Liver (tissue), 8 donors: ENCODE measurements at regions not wholly inside any gene's neighbourhood (a gene's known extent, or its start where the extent isn't known, plus 50 kb on each side); places are given as distances from the start of the nearest gene placed in this dataset.

Source experiments
- DNase-seq: peaks from one replicate; pipeline ENCODE4 v3.0.0-alpha.2; 2017; ENCODE audit warnings: low spot score
- H3K27ac ChIP-seq, 2 donors: one replicate each; pipeline ENCODE4 v1.7.0; 2013; ENCODE audit warnings: inconsistent platforms in 2 of 2, low read length in 2 of 2, control low read depth in 1 of 2, low read depth in 1 of 2, mild to moderate bottlenecking in 1 of 2
- H3K27me3 ChIP-seq, 4 donors: one replicate each; pipeline versions ENCODE4 v1.6.1 to v1.7.0; 2013; ENCODE audit warnings: low read length in 3 of 4, inconsistent platforms in 1 of 4, mild to moderate bottlenecking in 1 of 4, moderate library complexity in 1 of 4; ENCODE audit not compliant: control insufficient read depth in 4 of 4, insufficient read depth in 4 of 4
- H3K36me3 ChIP-seq, 4 donors: one replicate each; pipeline versions ENCODE4 v1.6.1 to v1.7.0; 2013; ENCODE audit warnings: low read length in 3 of 4, mild to moderate bottlenecking in 3 of 4, low read depth in 1 of 4, moderate library complexity in 1 of 4; ENCODE audit not compliant: control insufficient read depth in 4 of 4, insufficient read depth in 3 of 4
- H3K4me1 ChIP-seq, 4 donors: one replicate each; pipeline versions ENCODE4 v1.6.1 to v1.7.0; 2013; ENCODE audit warnings: low read length in 3 of 4, mild to moderate bottlenecking in 3 of 4, moderate library complexity in 1 of 4; ENCODE audit not compliant: control insufficient read depth in 4 of 4, insufficient read depth in 4 of 4
- H3K4me3 ChIP-seq, 3 donors: one replicate each; pipeline versions ENCODE4 v1.6.1 to v1.7.0; 2013; ENCODE audit warnings: low read length in 3 of 3, control low read depth in 1 of 3, low read depth in 1 of 3, mild to moderate bottlenecking in 1 of 3
- H3K9ac ChIP-seq, 2 donors: one replicate each; pipeline ENCODE4 v1.7.0; 2013; ENCODE audit warnings: low read length in 2 of 2, mild to moderate bottlenecking in 2 of 2, moderate library complexity in 2 of 2, control low read depth in 1 of 2, low read depth in 1 of 2
- H3K9me3 ChIP-seq, 4 donors: one replicate each; pipeline versions ENCODE4 v1.6.1 to v1.7.0; 2013; ENCODE audit warnings: low read length in 3 of 4; ENCODE audit not compliant: control insufficient read depth in 4 of 4
- ATF3 ChIP-seq: IDR thresholded peaks from 2 replicates; pipeline ENCODE4 v1.6.1; 2016; ENCODE audit warnings: antibody characterized with exemption
- CTCF ChIP-seq: fragments of 150-350 bp; IDR thresholded peaks from 2 replicates; pipeline ENCODE4 v1.5.1; 2017; ENCODE audit warnings: improper control_type of control experiment, low read depth, low read length; ENCODE audit not compliant: missing input control
- FOXA1 ChIP-seq: IDR thresholded peaks from 2 replicates; pipeline ENCODE4 v1.6.1; 2016; ENCODE audit warnings: antibody characterized with exemption
- FOXA2 ChIP-seq: IDR thresholded peaks from 2 replicates; pipeline ENCODE4 v1.6.1; 2016; ENCODE audit warnings: antibody characterized with exemption
- HNF4A ChIP-seq, 2 donors: conservative IDR thresholded peaks; 2 replicates each; pipeline ENCODE4 v1.6.1; 2016; ENCODE audit warnings: antibody characterized with exemption in 2 of 2, mild to moderate bottlenecking in 2 of 2
- HNF4G ChIP-seq: IDR thresholded peaks from 2 replicates; pipeline ENCODE4 v1.6.1; 2016; ENCODE audit warnings: antibody characterized with exemption
- JUND ChIP-seq, 2 donors: IDR thresholded peaks; 2 replicates each; pipeline ENCODE4 v1.6.1; 2016; ENCODE audit warnings: antibody characterized with exemption in 2 of 2
- NR2F2 ChIP-seq: IDR thresholded peaks from 2 replicates; pipeline ENCODE4 v1.6.1; 2016; ENCODE audit warnings: antibody characterized with exemption
- REST ChIP-seq: IDR thresholded peaks from 2 replicates; pipeline ENCODE4 v1.6.1; 2016; ENCODE audit warnings: antibody characterized with exemption, mild to moderate bottlenecking
- RXRA ChIP-seq, 2 donors: IDR thresholded peaks; 2 replicates each; pipeline ENCODE4 v1.6.1; 2017 to 2018; ENCODE audit warnings: antibody characterized with exemption in 2 of 2, mild to moderate bottlenecking in 1 of 2
- SP1 ChIP-seq: IDR thresholded peaks from 2 replicates; pipeline ENCODE4 v1.6.1; 2018; ENCODE audit warnings: antibody characterized with exemption, mild to moderate bottlenecking
- YY1 ChIP-seq: IDR thresholded peaks from 2 replicates; pipeline ENCODE4 v1.6.1; 2016; ENCODE audit warnings: antibody characterized with exemption, mild to moderate bottlenecking
- WGBS: extraction: QIAGEN DNeasy Blood & Tissue Kit; methylation state at CpG from one replicate; pipeline ENCODE4 v1.1.7; 2013; 5-methylcytosine and 5-hydroxymethylcytosine counted together
- TF ChIP-seq, protein P1 (sequence below): IDR thresholded peaks from 2 replicates; pipeline ENCODE4 v1.6.1; 2016; ENCODE audit warnings: antibody characterized with exemption
- TF ChIP-seq, protein P2 (sequence below): IDR thresholded peaks from 2 replicates; pipeline ENCODE4 v1.6.1; 2016; ENCODE audit warnings: antibody characterized with exemption
- donor health status: healthy.
- donor health status: healthy.
- donor health status: healthy.
- donor health status: healthy.
- donor health status: healthy.

DNA sequence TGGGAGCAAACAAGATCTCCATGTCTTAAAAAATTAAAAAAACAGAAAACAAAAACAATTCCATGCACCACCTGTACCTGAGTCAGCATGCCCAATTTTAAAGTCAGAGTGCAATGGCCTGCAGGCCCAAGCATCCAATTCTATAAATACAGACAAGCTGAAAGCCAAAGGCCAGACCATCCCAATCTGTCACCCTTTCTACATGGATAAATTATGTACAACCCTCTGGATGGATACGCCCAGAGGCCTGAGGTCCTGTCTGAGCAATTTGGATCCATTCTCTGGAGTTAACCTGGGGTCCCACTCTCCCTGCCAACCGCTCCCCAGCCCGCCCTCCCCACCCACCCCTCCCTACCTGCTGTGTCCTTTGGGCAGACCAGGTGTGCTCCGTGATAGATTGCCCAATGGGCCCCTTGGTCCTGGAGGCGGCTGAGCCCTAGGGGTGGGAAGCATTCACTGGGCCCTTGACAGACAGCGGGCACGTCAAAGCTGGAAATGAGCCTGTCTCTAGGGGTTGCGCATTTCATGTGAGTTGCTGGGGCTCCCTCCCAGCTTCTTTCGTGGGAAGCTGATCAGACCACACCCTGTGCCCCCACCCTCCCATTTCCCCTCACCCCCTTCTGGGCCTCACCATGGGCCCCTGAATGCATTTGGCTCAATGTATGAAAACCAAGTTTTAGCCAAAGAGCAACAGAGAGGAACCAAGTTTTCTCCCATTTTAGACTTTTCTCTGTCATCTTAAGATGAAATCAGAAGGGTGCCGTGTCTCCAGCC, 171.3 kb downstream of the BCL11B start:
- Histone ChIP-seq H3K4me1 (no peaks in the 10 kb centered on the region), H3K9me3 (peaks cover 0 to 8% (median 3%) of the 10 kb centered on the region in 4 donors), H3K9ac (no peak overlapping the region), H3K4me3 (no peak overlapping the region), H3K27ac (no peak overlapping the region), H3K36me3 (no peaks in the 10 kb centered on the region), H3K27me3 (no peaks in the 10 kb centered on the region)
- TF ChIP-seq REST (no peak), CTCF (no peak), ATF3 (no peak), RXRA (IDR thresholded peaks at IDR 0.05) (no peak), HNF4G (no peak), FOXA1 (no peak), JUND (IDR thresholded peaks at IDR 0.05) (no peak), YY1 (no peak), FOXA2 (no peak), SP1 (no peak)
- TF ChIP-seq, protein P1, sequence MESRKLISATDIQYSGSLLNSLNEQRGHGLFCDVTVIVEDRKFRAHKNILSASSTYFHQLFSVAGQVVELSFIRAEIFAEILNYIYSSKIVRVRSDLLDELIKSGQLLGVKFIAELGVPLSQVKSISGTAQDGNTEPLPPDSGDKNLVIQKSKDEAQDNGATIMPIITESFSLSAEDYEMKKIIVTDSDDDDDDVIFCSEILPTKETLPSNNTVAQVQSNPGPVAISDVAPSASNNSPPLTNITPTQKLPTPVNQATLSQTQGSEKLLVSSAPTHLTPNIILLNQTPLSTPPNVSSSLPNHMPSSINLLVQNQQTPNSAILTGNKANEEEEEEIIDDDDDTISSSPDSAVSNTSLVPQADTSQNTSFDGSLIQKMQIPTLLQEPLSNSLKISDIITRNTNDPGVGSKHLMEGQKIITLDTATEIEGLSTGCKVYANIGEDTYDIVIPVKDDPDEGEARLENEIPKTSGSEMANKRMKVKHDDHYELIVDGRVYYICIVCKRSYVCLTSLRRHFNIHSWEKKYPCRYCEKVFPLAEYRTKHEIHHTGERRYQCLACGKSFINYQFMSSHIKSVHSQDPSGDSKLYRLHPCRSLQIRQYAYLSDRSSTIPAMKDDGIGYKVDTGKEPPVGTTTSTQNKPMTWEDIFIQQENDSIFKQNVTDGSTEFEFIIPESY = no peak
- TF ChIP-seq, protein P2, sequence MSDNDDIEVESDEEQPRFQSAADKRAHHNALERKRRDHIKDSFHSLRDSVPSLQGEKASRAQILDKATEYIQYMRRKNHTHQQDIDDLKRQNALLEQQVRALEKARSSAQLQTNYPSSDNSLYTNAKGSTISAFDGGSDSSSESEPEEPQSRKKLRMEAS = no peak
- no peak for DNase-seq
- WGBS = 60% methylated on average over 10 of the region's 10 CpGs

DNA sequence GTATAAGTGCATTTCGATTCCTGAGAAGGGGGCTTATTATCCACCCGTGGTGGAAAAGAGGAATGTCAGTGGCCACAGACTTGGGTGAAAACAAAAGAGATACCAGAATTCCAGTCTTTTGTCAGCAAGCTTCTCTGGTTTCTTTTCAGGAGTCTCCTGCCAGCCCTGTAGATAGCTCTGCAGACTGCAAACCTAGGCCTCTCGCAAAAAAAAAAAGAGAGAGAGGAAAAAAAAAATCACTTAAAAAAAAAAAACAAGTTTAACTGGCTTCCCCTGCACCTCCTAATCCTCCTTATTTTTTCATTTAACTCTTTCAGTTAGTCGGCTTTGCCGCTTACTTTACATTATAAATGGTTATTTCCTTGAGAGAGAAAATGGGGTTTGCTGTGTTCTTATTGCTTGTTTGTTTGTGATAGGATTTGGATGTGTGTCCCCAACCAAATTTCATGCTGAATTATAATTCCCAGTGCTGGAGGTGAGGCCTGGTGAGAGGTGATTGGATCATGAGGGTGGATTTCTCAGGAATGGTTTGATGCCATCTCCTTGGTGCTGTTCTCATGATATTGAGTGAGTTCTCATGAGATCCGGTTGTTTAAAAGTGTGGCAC, 170.0 kb downstream of the BCL11B start:
- Histone ChIP-seq H3K27ac (no peak overlapping the region), H3K4me1 (no peaks in the 10 kb centered on the region), H3K9me3 (peaks cover 0 to 11% (median 4%) of the 10 kb centered on the region in 4 donors), H3K27me3 (no peaks in the 10 kb centered on the region), H3K9ac (no peak overlapping the region), H3K4me3 (no peak overlapping the region), H3K36me3 (no peaks in the 10 kb centered on the region)
- DNase-seq = no peak
- WGBS = 71% methylated on average over 6 of the region's 6 CpGs
- TF ChIP-seq REST (no peak), RXRA (IDR thresholded peaks at IDR 0.05) (no peak), HNF4A (conservative IDR thresholded peaks at IDR 0.05) (no peak), NR2F2 (no peak), SP1 (no peak)
- TF ChIP-seq, protein P1 = no peak
- TF ChIP-seq, protein P2 = no peak
